ENCODE measurements at regions not wholly inside any gene's neighbourhood (a gene's known extent, or its start where the extent isn't known, plus 50 kb on each side); places are given as distances from the start of the nearest gene placed in this dataset.

DNA sequence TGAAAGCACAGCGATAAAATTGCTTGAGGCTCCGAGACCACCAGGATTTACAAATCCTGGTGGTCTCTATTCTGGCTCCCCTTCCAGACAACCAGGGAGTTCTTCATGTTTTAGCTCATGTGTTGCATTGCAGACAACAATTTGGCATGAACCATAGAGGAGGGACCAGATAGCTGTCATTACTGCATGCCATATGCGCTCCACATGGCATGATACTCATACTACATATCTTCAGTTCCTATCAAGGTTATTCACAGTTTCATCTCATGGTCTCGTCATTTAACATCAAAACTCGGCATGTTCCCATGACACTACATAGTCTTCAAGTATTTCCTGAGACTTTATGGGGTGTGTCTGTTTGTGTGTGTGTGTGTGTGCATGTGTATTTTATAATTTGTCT, 220.3 kb downstream of the OR13H1 start:
- Histone ChIP-seq H3K9me3 (no peaks in the 10 kb centered on the region), H3K36me3 (no peaks in the 10 kb centered on the region)
- 55 to 96% methylated on average over 5 of the region's 5 CpGs for WGBS, 2 donors

GRCh38 chrX:131778269-131779218, 234.7 kb downstream of the OR13H1 start:
- Histone ChIP-seq H3K4me3 (peak overlapping the region in 2 of 4 donors; percentile 23 to 39), H3K4me1 (no peaks in the 10 kb centered on the region), H3K9me3 (no peaks in the 10 kb centered on the region), H3K27me3 (peaks cover 0 to 15% of the 10 kb centered on the region in 2 donors), H3K27ac (peak overlapping the region in 2 of 4 donors; percentile 71 to 85), H3K36me3 (peaks cover 0 to 15% (median 0%) of the 10 kb centered on the region in 3 donors)
- TF ChIP-seq EP300 (IDR thresholded peaks at IDR 0.05), result no peak
- TF ChIP-seq, protein P1, sequence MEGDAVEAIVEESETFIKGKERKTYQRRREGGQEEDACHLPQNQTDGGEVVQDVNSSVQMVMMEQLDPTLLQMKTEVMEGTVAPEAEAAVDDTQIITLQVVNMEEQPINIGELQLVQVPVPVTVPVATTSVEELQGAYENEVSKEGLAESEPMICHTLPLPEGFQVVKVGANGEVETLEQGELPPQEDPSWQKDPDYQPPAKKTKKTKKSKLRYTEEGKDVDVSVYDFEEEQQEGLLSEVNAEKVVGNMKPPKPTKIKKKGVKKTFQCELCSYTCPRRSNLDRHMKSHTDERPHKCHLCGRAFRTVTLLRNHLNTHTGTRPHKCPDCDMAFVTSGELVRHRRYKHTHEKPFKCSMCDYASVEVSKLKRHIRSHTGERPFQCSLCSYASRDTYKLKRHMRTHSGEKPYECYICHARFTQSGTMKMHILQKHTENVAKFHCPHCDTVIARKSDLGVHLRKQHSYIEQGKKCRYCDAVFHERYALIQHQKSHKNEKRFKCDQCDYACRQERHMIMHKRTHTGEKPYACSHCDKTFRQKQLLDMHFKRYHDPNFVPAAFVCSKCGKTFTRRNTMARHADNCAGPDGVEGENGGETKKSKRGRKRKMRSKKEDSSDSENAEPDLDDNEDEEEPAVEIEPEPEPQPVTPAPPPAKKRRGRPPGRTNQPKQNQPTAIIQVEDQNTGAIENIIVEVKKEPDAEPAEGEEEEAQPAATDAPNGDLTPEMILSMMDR (IDR thresholded peaks at IDR 0.05), result peak in 4 of 5 experiments; percentile 35 to 76 (median 56)
- no peak for DNase-seq (ENCODE audit: low spot score in 2 of 2)
- 53 to 96% methylated on average over 18 of the region's 18 CpGs for WGBS, 2 donors

More for the DNA sequence above, 220.3 kb downstream of the OR13H1 start:
- no peak for TF ChIP-seq EP300 (IDR thresholded peaks at IDR 0.05)
- no peak for TF ChIP-seq POLR2A (IDR thresholded peaks at IDR 0.05)
- TF ChIP-seq, protein P1 (IDR thresholded peaks at IDR 0.05), result no peak
- H3K27me3 ChIP-seq, result no peaks in the 10 kb centered on the region
- H3K4me3 ChIP-seq, result peak overlapping the region in 2 of 4 donors; percentile 8 to 41
- H3K27ac ChIP-seq, result no peak overlapping the region
- H3K4me1 ChIP-seq, result no peaks in the 10 kb centered on the region
- no peak for DNase-seq (ENCODE audit: low spot score in 2 of 2)

- TF ChIP-seq POLR2A (IDR thresholded peaks at IDR 0.05), result no peak
- Histone ChIP-seq H3K36me3 (peaks cover 0 to 16% (median 0%) of the 10 kb centered on the region in 3 donors), H3K27me3 (peaks cover 0 to 7% of the 10 kb centered on the region in 2 donors), H3K4me3 (peak overlapping the region in 2 of 4 donors; percentile 23 to 39), H3K9me3 (no peaks in the 10 kb centered on the region), H3K27ac (peak overlapping the region in 1 of 4 donors; percentile 85), H3K4me1 (no peaks in the 10 kb centered on the region)
- WGBS, 2 donors, result 77 to 93% methylated on average over 7 of the region's 7 CpGs
- DNase-seq (ENCODE audit: low spot score in 2 of 2), result no peak
These were observed 235.4 kb downstream of the OR13H1 start for GRCh38 chrX:131779306-131779705.

- WGBS, 2 donors, result 88 to 98% methylated on average over 4 of the region's 4 CpGs
These were observed 235.9 kb downstream of the OR13H1 start for GRCh38 chrX:131779741-131780140.

DNA sequence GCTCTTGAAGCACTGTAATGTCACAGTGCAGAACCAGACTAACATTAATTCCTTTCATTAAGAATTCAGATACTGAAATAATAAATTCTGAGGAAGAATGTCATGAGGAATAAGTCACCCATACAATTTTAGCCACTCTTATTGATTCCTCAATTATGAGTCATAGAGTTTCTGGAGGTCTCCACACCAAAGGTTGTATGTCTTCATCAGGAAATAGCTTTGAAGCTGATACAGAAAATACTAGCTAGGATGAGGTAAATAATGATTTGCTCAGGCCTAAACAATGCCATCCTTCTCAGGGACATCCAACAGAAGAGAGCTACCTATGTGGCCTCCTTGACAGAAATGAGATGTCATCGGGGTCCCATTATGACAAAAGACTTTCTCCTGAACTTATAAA, 238.8 kb downstream of the OR13H1 start:
- H3K27ac ChIP-seq, result no peak overlapping the region
- TF ChIP-seq, protein P1 (IDR thresholded peaks at IDR 0.05), result no peak
- no peak for TF ChIP-seq POLR2A (IDR thresholded peaks at IDR 0.05)
- no peak for TF ChIP-seq EP300 (IDR thresholded peaks at IDR 0.05)
- H3K9me3 ChIP-seq, result no peaks in the 10 kb centered on the region
- no peak overlapping the region for H3K4me3 ChIP-seq
- H3K27me3 ChIP-seq, result no peaks in the 10 kb centered on the region
- no peaks in the 10 kb centered on the region for H3K4me1 ChIP-seq
- H3K36me3 ChIP-seq, result peaks cover 0 to 16% (median 0%) of the 10 kb centered on the region in 3 donors
- DNase-seq (ENCODE audit: low spot score in 2 of 2), result no peak
- 73 to 80% methylated on average over 1 of the region's 1 CpG for WGBS, 2 donors

More at GRCh38 chrX:131779741-131780140, 235.9 kb downstream of the OR13H1 start:
- Histone ChIP-seq H3K9me3 (no peaks in the 10 kb centered on the region), H3K27ac (no peak overlapping the region), H3K4me3 (no peak overlapping the region), H3K36me3 (peaks cover 0 to 16% (median 0%) of the 10 kb centered on the region in 3 donors), H3K27me3 (peaks cover 0 to 5% of the 10 kb centered on the region in 2 donors), H3K4me1 (no peaks in the 10 kb centered on the region)
- TF ChIP-seq POLR2A (IDR thresholded peaks at IDR 0.05) (no peak), EP300 (IDR thresholded peaks at IDR 0.05) (no peak)
- TF ChIP-seq, protein P1 (IDR thresholded peaks at IDR 0.05), result no peak
- no peak for DNase-seq (ENCODE audit: low spot score in 2 of 2)
